ENCODE measurements at regions not wholly inside any gene's neighbourhood (a gene's known extent, or its start where the extent isn't known, plus 50 kb on each side); places are given as distances from the start of the nearest gene placed in this dataset.

DNA sequence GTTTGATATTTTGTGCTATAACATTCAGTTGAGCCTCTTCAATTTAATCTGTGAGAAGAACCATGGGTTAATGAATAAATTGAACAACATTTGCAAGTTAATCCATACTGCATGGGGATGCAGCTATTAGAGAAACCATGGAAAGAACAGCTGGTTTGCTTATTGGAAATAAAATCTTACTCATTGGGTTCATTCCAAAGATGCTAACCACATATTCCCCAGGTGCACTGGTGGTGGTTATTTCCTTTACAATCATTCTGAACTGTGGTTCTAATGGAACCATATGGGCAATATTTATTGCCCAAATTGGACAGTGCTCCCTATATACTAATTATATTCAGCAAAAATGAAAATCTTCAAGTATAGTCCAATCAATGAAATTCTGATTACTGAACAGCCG, 1200.4 kb upstream of the CDH2 start:
- no peak for DNase-seq (ENCODE audit: low read depth, low spot score)
- ATAC-seq, result no peak
- Histone ChIP-seq H3K4me3 (ENCODE audit: low read depth in 2 of 2, low read length in 2 of 2) (no peak overlapping the region), H3K27me3 (ENCODE audit: control insufficient read depth, insufficient read depth, low read length) (no peaks in the 10 kb centered on the region), H3K9me3 (ENCODE audit: control insufficient read depth, insufficient read depth, low read depth, low read length) (no peaks in the 10 kb centered on the region), H3K4me1 (ENCODE audit: control insufficient read depth, insufficient read depth, low read length) (no peaks in the 10 kb centered on the region), H3K36me3 (ENCODE audit: control insufficient read depth, insufficient read depth, low read length) (no peaks in the 10 kb centered on the region), H3K27ac (ENCODE audit: low read length) (no peak overlapping the region)
- TF ChIP-seq, protein P1, sequence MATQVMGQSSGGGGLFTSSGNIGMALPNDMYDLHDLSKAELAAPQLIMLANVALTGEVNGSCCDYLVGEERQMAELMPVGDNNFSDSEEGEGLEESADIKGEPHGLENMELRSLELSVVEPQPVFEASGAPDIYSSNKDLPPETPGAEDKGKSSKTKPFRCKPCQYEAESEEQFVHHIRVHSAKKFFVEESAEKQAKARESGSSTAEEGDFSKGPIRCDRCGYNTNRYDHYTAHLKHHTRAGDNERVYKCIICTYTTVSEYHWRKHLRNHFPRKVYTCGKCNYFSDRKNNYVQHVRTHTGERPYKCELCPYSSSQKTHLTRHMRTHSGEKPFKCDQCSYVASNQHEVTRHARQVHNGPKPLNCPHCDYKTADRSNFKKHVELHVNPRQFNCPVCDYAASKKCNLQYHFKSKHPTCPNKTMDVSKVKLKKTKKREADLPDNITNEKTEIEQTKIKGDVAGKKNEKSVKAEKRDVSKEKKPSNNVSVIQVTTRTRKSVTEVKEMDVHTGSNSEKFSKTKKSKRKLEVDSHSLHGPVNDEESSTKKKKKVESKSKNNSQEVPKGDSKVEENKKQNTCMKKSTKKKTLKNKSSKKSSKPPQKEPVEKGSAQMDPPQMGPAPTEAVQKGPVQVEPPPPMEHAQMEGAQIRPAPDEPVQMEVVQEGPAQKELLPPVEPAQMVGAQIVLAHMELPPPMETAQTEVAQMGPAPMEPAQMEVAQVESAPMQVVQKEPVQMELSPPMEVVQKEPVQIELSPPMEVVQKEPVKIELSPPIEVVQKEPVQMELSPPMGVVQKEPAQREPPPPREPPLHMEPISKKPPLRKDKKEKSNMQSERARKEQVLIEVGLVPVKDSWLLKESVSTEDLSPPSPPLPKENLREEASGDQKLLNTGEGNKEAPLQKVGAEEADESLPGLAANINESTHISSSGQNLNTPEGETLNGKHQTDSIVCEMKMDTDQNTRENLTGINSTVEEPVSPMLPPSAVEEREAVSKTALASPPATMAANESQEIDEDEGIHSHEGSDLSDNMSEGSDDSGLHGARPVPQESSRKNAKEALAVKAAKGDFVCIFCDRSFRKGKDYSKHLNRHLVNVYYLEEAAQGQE (IDR thresholded peaks at IDR 0.05; ENCODE audit: insufficient read depth in 1 of 2, low read depth in 2 of 2, low read length in 1 of 2), result no peak
- no peak for TF ChIP-seq SIN3A (IDR thresholded peaks at IDR 0.05; ENCODE audit: borderline replicate concordance, insufficient read depth, low read depth, low read length)
- TF ChIP-seq, protein P2, sequence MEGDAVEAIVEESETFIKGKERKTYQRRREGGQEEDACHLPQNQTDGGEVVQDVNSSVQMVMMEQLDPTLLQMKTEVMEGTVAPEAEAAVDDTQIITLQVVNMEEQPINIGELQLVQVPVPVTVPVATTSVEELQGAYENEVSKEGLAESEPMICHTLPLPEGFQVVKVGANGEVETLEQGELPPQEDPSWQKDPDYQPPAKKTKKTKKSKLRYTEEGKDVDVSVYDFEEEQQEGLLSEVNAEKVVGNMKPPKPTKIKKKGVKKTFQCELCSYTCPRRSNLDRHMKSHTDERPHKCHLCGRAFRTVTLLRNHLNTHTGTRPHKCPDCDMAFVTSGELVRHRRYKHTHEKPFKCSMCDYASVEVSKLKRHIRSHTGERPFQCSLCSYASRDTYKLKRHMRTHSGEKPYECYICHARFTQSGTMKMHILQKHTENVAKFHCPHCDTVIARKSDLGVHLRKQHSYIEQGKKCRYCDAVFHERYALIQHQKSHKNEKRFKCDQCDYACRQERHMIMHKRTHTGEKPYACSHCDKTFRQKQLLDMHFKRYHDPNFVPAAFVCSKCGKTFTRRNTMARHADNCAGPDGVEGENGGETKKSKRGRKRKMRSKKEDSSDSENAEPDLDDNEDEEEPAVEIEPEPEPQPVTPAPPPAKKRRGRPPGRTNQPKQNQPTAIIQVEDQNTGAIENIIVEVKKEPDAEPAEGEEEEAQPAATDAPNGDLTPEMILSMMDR (IDR thresholded peaks at IDR 0.05), result no peak
- no peak for TF ChIP-seq POLR2AphosphoS5 (IDR thresholded peaks at IDR 0.05; ENCODE audit: low read depth, low read length)
- no peak for TF ChIP-seq TCF7L2 (IDR thresholded peaks at IDR 0.05; ENCODE audit: low read depth, low read length)
- ChIA-PET CTCF (no interaction called here), POLR2A (no interaction called here)
- no TSS peak for BruUV-seq (replicated peaks)
- in situ Hi-C loops (cut with HindIII; ENCODE audit: low pct_unique_long_range_greater_than_20kb, low sequenced_read_pairs) (no loop called here), intact Hi-C loops (cut with micrococcal nuclease; ENCODE audit: unreplicated experiment) (no loop called here)

DNA sequence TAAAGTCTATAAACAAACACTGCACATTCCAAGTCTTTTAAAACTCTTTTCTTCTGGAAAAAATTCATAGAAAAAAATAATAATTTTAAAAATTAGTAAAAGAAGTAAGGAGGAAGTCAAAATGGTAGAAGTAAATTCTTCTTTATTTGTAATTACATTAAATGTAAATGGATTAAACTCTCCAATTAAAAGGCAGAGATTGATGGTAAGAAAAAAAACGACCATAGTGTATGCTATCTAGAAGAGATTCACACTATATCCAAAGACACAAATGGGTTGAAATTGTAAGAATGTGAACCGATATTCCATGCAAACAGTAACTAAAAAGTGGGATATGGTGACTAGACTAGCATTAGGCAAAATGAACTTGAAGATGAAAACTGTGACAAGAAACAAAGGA, 1196.1 kb upstream of the CDH2 start:
- ATAC-seq (no peak), DNase-seq (ENCODE audit: low read depth, low spot score) (no peak)
- ChIA-PET CTCF (no interaction called here), POLR2A (no interaction called here)
- intact Hi-C loops (cut with micrococcal nuclease; ENCODE audit: unreplicated experiment) (no loop called here), in situ Hi-C loops (cut with HindIII; ENCODE audit: low pct_unique_long_range_greater_than_20kb, low sequenced_read_pairs) (no loop called here)
- no peaks in the 10 kb centered on the region for H3K4me1 ChIP-seq (ENCODE audit: control insufficient read depth, insufficient read depth, low read length)
- no peaks in the 10 kb centered on the region for H3K9me3 ChIP-seq (ENCODE audit: control insufficient read depth, insufficient read depth, low read depth, low read length)
- BruUV-seq (replicated peaks), result no TSS peak
- no peaks in the 10 kb centered on the region for H3K36me3 ChIP-seq (ENCODE audit: control insufficient read depth, insufficient read depth, low read length)
- no peak overlapping the region for H3K4me3 ChIP-seq (ENCODE audit: low read depth in 2 of 2, low read length in 2 of 2)
- TF ChIP-seq, protein P1 (IDR thresholded peaks at IDR 0.05; ENCODE audit: insufficient read depth in 1 of 2, low read depth in 2 of 2, low read length in 1 of 2), result no peak
- no peak for TF ChIP-seq POLR2AphosphoS5 (IDR thresholded peaks at IDR 0.05; ENCODE audit: low read depth, low read length)
- TF ChIP-seq TCF7L2 (IDR thresholded peaks at IDR 0.05; ENCODE audit: low read depth, low read length), result no peak
- no peak for TF ChIP-seq SIN3A (IDR thresholded peaks at IDR 0.05; ENCODE audit: borderline replicate concordance, insufficient read depth, low read depth, low read length)
- TF ChIP-seq, protein P2 (IDR thresholded peaks at IDR 0.05), result no peak
- H3K27ac ChIP-seq (ENCODE audit: low read length), result no peak overlapping the region
- H3K27me3 ChIP-seq (ENCODE audit: control insufficient read depth, insufficient read depth, low read length), result no peaks in the 10 kb centered on the region

Measured in Panc1 (cell line).